Keratinocyte (primary cell): ENCODE measurements at regions not wholly inside any gene's neighbourhood (a gene's known extent, or its start where the extent isn't known, plus 50 kb on each side); places are given as distances from the start of the nearest gene placed in this dataset.

ENCODE experiments used
- DNase-seq: peaks from one replicate; pipeline ENCODE4 v3.0.0-alpha.2; 2011; ENCODE audit warnings: low read depth, missing footprints, low spot score
- FAIRE-seq: peaks from 2 replicates; lab custom pipeline; 2011; peaks lifted over from hg19 to GRCh38; lab: Jason Lieb, UNC
- H2AFZ ChIP-seq: 2 replicates; pipeline ENCODE4 v1.6.0; 2012; ENCODE audit warnings: low read length, control low read depth, inconsistent platforms; ENCODE audit not compliant: control insufficient read depth
- H3K27ac ChIP-seq: 2 replicates; pipeline ENCODE4 v1.5.1; 2011; ENCODE audit warnings: low read length; ENCODE audit not compliant: control insufficient read depth, insufficient read depth
- H3K27me3 ChIP-seq: 3 replicates; pipeline ENCODE4 v1.6.0; 2011; ENCODE audit warnings: low read length; ENCODE audit not compliant: control insufficient read depth, insufficient read depth; ENCODE audit errors: extremely low read depth
- H3K36me3 ChIP-seq, 2 experiments: 2 replicates in 1 of 2; 3 replicates in 1 of 2; pipeline ENCODE4 v1.5.1; 2011; ENCODE audit warnings: low read length in 2 of 2, mild to moderate bottlenecking in 1 of 2; ENCODE audit not compliant: control insufficient read depth in 2 of 2, insufficient read depth in 2 of 2; ENCODE audit errors: extremely low read depth in 1 of 2
- H3K4me1 ChIP-seq: 3 replicates; pipeline ENCODE4 v1.5.1; 2011; ENCODE audit warnings: low read length; ENCODE audit not compliant: control insufficient read depth, insufficient read depth; ENCODE audit errors: extremely low read depth
- H3K4me2 ChIP-seq: 3 replicates; pipeline ENCODE4 v1.6.0; 2011; ENCODE audit warnings: low read depth, low read length; ENCODE audit not compliant: control insufficient read depth, insufficient read depth; ENCODE audit errors: extremely low read depth
- H3K4me3 ChIP-seq, 3 experiments: fragments of 200-600 bp in 1 of 3; sonication (generic) in 1 of 3; 2 replicates in 2 of 3; 3 replicates in 1 of 3; pipeline ENCODE4 v1.5.1; 2011 to 2016; ENCODE audit warnings: low read length in 3 of 3, mild to moderate bottlenecking in 3 of 3, control low read depth in 2 of 3, inconsistent platforms in 1 of 3, low read depth in 1 of 3, mixed read lengths in 1 of 3, mixed run types in 1 of 3, moderate library complexity in 1 of 3; ENCODE audit not compliant: control insufficient read depth in 2 of 3, insufficient read depth in 2 of 3; ENCODE audit errors: extremely low read depth in 1 of 3
- H3K79me2 ChIP-seq: 2 replicates; pipeline ENCODE4 v1.6.0; 2012; ENCODE audit warnings: low read length; ENCODE audit not compliant: control insufficient read depth, insufficient read depth
- H3K9ac ChIP-seq: 3 replicates; pipeline ENCODE4 v1.6.0; 2011; ENCODE audit warnings: low read length; ENCODE audit not compliant: control insufficient read depth, insufficient read depth; ENCODE audit errors: extremely low read depth
- H3K9me1 ChIP-seq: 3 replicates; pipeline ENCODE4 v1.6.0; 2011; ENCODE audit warnings: low read length; ENCODE audit not compliant: control insufficient read depth, insufficient read depth; ENCODE audit errors: extremely low read depth
- H3K9me3 ChIP-seq: 2 replicates; pipeline ENCODE4 v1.5.1; 2012; ENCODE audit warnings: low read depth, low read length; ENCODE audit not compliant: control insufficient read depth
- H4K20me1 ChIP-seq: 3 replicates; pipeline ENCODE4 v1.6.0; 2011; ENCODE audit warnings: low read length; ENCODE audit not compliant: control insufficient read depth, insufficient read depth; ENCODE audit errors: extremely low read depth
- CTCF ChIP-seq, 3 experiments: IDR thresholded peaks in 1 of 3; conservative IDR thresholded peaks in 1 of 3; optimal IDR thresholded peaks in 1 of 3; 2 replicates in 2 of 3; 3 replicates in 1 of 3; pipeline versions ENCODE3 to v1.5.1; 2011; ENCODE audit warnings: low read length in 3 of 3, mild to moderate bottlenecking in 3 of 3, moderate library complexity in 2 of 3, control low read depth in 1 of 3, inconsistent platforms in 1 of 3; ENCODE audit not compliant: insufficient read depth in 2 of 3; ENCODE audit errors: extremely low read depth in 1 of 3
- EZH2 ChIP-seq: IDR thresholded peaks from one replicate; pipeline ENCODE4 v1.6.1; 2012; ENCODE audit warnings: inconsistent platforms, mild to moderate bottlenecking, low read length, moderate library complexity
- dilution Hi-C: fragments of 300-500 bp; cut with MboI; formaldehyde crosslinking; loops from one replicate; pipeline ENCODE4 v1.7.0; 2020; ENCODE audit warnings: low sequenced_read_pairs; ENCODE audit not compliant: extremely low pct_ligation_motif_present

- H4K20me1 ChIP-seq: no peaks in the 10 kb centered on the region
- H3K4me1 ChIP-seq: no peaks in the 10 kb centered on the region
- no peaks in the 10 kb centered on the region for H3K36me3 ChIP-seq
- H3K9me1 ChIP-seq: no peaks in the 10 kb centered on the region
- no peaks in the 10 kb centered on the region for H3K9me3 ChIP-seq
- H3K4me2 ChIP-seq: no peak overlapping the region
- H3K4me3 ChIP-seq: no peak overlapping the region
- H3K27me3 ChIP-seq: no peaks in the 10 kb centered on the region
- no peak overlapping the region for H3K27ac ChIP-seq
- DNase-seq: no peak
- H2AFZ ChIP-seq: no peak overlapping the region
- no peak for FAIRE-seq
- no peak overlapping the region for H3K9ac ChIP-seq
- no peak for TF ChIP-seq EZH2
- no peak for TF ChIP-seq CTCF (optimal IDR thresholded peaks at IDR 0.05 in 1 of 3, IDR thresholded peaks at IDR 0.05 in 1 of 3, conservative IDR thresholded peaks at IDR 0.05 in 1 of 3; ENCODE audit: extremely low read depth in 1 of 3, insufficient read depth in 2 of 3, low read length in 3 of 3)
- dilution Hi-C loops: no loop called here
- H3K79me2 ChIP-seq: no peaks in the 10 kb centered on the region
Observed at GRCh38 chr1:222038971-222039370, 297.1 kb upstream of the DUSP10 start.

GRCh38 chr1:222037720-222038119, 295.8 kb upstream of the DUSP10 start:
- H3K4me2 ChIP-seq: no peak overlapping the region
- no peaks in the 10 kb centered on the region for H3K27me3 ChIP-seq
- no peaks in the 10 kb centered on the region for H3K9me1 ChIP-seq
- H3K4me1 ChIP-seq: no peaks in the 10 kb centered on the region
- dilution Hi-C loops: no loop called here
- H3K9ac ChIP-seq: no peak overlapping the region
- no peak overlapping the region for H2AFZ ChIP-seq
- no peak for DNase-seq
- no peaks in the 10 kb centered on the region for H3K36me3 ChIP-seq
- no peaks in the 10 kb centered on the region for H3K79me2 ChIP-seq
- H3K9me3 ChIP-seq: no peaks in the 10 kb centered on the region
- H4K20me1 ChIP-seq: no peaks in the 10 kb centered on the region
- no peak for FAIRE-seq
- H3K27ac ChIP-seq: no peak overlapping the region
- TF ChIP-seq EZH2 (no peak), CTCF (optimal IDR thresholded peaks at IDR 0.05 in 1 of 3, IDR thresholded peaks at IDR 0.05 in 1 of 3, conservative IDR thresholded peaks at IDR 0.05 in 1 of 3; ENCODE audit: extremely low read depth in 1 of 3, insufficient read depth in 2 of 3, low read length in 3 of 3) (no peak)
- H3K4me3 ChIP-seq: no peak overlapping the region
